Activated T-cell treated with anti-CD3 and anti-CD28 coated beads for 48 hours (primary cell): ENCODE measurements at regions not wholly inside any gene's neighbourhood (a gene's known extent, or its start where the extent isn't known, plus 50 kb on each side); places are given as distances from the start of the nearest gene placed in this dataset.
"Not testable (repeated sequence)": the region's sequence is repeated elsewhere in the genome, so short reads cannot be mapped to it uniquely, and the experiment has no call there.

ENCODE experiments used
- DNase-seq: peaks from one replicate; pipeline ENCODE4 v3.0.0-alpha.2; 2020; ENCODE audit warnings: low read depth

DNA sequence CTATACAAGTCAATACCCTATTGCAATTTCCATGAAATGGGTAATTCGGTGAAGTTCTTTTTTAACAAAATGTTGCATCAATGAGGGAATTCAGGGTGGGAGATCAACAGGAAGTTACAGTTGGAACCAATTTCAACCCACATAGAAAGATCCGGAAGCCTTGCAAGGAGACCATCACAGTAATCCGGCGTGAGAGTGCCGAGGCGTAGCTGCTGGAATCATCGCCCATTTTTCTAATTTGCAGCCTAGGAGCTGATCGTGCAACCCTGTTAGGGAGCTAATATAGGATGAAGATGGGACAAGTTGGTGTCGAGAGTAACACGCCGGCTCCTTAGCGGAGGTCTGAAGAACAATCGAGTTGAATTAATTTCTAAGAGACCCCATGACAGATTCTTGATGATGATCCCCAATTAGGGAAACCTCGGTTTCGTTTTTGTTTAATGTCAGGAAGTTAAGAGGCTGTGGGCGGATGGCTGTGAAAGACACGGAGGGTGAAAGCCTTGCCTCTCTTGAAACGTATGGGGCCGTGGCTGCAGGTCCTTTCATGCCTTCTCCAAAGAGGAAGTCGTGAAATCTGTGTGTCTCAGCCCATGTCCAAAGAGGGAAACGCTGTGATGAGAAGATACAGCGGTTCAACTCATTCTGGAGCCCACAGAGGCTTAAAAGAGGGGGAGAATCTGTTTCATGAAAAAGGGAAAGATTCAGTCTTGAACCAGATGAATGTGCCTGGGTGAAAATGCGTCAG is 51.2 kb upstream of the CARD11 start:
- no peak for DNase-seq

DNA sequence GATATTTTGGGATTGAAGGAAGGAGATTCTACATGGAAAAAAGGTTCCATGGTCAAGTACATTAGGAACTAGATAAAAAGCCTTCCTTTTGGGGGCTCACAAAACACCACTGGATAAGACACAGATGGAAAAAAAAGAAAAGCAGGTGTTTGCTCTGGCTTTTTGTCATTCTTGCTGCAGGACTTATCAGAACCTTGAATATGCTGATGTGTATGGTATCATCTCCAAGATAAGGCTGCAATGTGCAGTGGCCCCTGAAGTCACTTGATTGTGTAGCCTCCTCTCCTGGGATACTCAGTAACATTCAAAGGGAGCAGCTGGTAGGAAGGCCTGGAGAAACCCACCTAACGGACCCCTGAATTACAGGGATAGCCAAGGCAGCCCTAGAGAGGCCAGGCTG is 54.1 kb upstream of the CARD11 start:
- no peak for DNase-seq

DNA sequence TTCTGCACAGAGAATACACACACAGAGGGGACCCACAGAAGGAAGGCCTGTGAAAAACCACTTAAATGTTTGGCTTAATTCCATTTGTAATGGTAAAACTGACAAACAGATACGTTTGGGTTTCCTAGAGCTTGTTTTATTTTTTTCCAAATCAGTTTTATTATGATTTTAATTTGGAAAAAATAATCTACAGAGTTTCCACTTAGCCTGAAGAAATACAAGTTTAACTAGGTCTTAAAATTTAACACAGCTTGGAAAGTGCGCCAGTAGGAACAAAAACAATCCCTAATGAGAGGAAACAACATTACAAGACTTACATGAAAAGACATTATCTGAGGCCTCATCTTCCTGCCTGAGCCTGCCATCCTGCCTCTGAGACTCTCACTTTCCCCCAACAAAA is 58.5 kb upstream of the CARD11 start:
- DNase-seq: no peak

DNA sequence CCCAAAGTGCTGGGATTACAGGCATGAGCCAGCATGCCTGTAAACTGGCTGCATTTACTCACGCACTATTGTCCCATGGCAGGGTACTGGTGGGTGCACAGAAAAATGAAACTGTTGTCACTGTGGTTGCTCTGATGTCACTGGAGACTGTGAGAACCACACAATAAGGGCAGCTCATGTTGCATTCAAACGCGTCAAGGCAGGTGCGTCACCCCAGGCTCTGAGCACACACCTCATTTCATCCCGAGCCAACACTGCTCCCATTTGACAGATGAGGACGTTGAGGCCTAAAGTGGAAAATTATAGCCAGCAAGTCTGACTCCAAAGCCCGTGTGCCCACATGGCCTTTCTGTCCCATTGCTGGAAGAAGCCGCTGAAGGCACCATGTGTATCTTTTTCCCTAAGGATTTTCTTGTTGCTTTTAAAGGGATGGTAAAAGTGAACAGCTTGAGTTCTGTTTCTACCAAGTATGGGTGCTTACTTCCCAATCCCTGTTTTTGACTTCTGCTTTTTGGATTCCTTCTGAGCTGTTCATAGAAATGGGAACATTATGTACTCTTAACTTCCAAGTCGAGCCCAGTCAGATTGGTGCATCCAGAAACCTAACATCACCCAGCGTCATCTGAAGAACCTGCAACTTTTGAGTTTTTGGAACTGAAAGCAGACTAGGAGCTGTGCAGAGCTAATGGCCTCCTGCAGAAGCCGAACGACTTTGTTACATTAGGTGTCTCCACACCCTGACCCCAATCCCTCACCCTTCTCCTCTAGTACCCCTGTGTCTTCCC is 60.1 kb upstream of the CARD11 start:
- no peak for DNase-seq

DNA sequence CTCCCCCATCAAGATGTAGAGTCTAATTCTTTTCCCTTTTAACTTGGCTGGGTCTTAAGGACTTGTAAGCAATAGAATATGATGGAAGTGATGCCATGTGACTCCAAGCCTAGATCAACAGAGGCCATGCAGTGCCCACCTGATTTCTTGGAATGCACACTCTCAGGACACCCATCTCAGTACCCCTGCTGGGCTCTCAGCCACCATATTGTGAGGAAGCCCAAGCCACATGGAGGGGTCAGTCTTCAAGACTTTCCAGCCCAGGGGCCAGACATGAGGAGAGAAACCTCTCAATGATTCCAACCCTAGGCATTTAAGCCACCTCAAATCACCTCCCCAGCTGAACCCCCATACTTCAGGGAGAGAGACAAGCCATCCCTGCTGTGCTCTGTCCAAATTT is 62.2 kb upstream of the CARD11 start:
- no peak for DNase-seq

DNA sequence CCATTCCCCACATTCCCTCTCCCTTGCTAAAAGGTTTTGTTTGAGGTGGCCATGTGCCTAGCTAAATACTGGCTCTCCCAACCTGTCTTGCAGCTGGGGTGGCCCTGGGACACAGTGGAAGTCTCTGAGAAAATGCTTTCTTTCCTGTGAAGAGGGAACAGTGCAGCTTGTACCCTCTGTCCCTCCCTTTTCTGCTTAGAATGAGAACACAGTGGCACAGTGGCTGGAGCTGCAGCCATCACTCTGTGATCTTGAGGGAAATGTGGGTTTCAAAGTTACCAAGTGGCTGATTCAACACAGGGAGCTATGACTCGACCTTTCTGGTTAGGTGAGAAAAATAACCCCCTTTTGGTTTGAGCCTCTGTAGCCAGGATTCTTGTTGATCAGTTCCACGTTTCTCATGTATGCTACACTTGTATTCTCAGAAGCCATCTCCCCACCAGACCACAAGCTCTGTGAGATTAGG is 62.7 kb upstream of the CARD11 start:
- DNase-seq: peak; percentile 45

DNA sequence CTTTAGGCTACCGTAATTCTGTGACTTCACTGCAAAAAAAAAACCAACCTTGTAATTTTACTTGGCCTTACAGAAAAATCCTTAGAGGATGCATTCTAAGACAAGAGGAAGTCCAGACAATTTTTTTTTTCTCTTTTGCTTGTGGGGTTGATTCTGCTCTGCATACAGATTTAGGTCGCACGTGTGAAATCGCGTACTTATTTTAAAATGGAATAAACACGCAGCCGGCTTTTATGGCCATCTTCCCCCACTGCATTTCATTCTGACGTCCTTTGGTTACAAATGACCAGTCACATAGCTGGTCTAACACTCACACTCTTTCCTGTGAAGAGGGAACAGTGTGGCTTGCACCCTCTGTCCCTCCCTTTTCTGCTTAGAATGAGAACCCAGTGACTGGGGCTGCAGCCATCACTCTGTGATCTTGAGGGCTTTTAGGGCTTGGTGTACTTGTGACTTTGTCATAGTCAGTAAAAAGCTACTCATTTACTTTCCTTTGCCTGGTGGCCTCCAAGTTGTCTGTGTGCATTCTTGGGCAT is 63.6 kb upstream of the CARD11 start:
- no peak for DNase-seq

DNA sequence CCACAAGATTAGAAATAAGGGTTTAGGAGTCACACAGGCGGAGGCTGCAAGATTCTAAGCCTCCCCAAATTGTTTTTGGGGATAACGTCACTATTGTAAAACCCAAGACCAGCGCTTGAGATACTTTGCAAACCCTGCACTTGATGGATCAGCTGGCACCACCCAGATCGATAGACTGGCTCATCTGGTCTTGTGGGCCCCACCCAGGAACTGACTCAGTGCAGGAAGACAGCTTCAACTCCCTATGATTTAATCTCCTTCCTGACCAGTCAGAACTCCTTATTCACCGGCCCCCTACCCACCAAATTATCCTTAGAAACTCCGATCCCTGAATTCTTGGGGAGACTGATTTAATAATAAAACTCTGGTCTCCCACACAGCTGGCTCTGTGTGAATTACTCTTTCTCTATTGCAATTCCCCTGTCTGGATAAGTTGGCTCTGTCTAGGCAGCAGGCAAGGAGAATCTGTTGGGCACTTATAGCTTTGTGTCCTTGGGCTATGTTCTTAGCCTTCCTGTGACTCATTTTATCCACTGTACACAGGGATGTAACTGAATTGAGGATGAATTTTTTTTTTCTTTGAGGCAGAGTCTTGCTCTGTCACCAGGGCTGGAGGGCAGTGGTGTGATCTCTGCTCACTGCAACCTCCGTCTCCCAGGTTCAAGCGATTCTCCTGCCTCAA is 64.4 kb upstream of the CARD11 start:
- no peak for DNase-seq

DNA sequence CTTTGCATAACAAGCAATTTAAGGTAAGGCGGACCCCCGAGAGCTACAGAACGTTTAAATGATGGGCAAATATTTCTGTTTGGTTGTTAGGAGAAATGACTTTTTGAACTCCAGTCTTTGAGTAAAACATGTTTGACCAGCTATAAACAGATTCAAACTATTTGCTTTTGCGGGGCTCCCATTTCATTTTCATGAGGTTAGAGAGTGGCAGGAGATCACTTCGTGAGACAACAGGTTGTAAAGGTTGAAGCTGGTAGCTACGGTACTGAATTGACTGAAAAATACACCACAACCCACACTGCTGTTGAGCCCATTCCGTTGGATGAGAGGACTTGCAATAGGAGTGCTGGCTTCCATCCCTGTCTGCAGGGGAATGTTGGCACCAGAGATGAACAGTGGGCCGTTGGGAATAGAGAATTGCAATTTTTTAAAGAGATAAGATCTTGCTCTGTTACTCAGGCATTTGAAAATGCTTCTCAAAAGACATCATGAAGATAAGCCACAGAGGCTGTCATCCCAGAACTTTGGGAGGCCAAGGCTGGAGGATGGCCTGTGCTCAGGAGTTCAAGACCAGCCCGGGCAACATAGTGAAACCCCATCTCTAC is 65.7 kb upstream of the CARD11 start:
- no peak for DNase-seq

DNA sequence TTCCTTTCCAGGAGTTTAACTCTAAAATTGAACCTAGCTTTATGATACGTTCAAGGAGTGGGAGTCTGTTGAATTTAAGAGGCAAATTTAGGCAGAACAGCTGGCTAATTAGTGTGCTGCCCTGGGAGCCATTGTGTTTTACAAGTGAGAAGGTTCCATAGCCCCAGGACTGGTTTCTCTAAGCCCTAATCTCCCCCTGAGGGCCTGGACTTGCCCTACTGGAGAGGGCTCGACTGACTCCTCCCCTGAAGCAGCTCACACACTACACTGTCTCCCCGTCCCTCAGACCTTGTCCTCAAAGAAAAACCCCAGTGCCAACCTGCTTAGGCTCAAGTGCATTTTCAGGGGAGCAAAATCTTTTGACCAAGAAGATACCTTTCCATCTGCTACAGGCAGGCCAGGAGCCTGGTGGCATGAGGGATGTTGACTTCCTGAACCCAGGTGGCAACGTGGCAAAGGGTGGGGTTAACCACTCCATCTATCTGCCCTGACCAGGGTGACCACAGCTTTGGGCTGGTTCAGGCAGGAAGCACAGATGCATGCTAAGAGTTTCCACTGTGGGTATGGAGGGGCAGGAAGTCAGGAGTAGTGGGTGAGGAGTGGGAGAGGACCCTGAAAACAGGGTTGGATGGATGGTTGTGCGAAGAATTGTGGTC is 68.9 kb upstream of the CARD11 start:
- no peak for DNase-seq

DNA sequence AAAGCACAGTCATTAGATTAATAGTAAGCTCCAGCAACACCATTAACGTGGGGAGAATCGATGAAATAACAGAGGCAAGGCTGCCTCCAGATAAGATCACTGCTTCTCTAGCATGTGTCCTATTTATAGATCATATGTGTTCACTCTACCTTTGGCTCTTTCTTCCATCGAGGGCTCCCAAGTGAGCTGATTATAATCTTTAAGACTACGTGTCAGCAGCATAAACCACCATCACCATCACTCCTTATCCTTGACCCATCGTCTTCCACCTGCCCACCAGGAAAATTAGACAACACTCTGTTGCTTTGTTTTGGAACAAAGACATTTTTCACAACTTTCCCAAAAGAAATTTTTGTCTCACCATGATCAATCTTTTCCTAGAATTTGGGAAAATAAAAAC is 71.2 kb upstream of the CARD11 start:
- no peak for DNase-seq

DNA sequence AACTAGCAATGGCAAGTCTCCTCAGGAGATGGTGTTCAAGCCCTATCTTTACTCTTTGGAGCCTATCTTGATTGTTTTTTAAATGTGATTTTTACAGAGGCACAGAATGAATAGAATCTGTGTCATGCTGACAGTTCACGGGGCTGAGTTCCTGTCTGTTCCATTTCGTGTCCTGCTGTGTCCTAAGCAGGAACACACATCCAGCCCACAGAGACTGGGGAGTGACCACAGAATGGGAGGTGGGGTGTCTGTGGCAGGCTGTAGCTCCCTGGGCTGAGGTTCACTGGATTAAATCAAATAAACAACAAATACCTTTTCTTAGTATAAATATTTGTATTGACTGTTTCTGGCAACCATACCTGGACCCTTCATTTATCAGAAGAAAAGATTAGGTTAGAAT is 73.4 kb upstream of the CARD11 start:
- DNase-seq: no peak

DNA sequence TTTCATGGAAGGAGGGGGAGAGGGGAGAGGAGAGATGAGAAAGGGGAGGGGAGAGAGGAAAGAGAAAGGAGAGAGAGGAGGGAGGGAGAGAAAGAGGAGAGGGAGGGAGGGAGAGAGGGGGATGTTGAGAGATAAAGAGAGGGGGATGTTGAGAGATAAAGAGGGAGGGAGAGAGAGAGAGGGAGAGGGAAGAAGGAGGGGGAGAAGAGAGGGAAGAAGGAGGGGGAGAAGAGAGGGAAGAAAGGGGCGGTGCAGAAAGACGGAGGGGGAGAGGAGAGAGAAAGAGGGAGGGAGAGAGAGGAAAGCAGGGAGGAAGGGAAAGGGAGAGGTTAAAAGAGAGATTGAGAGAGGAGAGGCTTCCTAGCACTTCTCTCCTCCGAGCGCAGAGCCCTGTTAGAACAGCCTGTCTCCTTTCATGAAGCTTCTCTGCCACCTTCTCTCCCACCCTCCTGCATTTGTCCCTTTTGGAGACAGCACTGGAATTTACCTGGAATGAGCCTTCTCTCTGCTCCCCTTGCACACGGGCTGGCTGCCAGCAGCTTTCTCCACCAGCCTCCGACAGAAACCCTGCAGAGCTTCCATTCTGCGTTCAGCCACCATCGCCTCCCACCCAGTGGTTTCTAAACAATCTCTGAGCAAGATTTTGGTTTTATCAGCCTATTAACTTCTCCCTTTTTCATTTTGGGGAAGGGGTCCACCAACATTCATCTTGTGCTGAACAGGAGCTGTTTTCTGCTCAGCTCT is 74.0 kb upstream of the CARD11 start:
- DNase-seq: no peak

DNA sequence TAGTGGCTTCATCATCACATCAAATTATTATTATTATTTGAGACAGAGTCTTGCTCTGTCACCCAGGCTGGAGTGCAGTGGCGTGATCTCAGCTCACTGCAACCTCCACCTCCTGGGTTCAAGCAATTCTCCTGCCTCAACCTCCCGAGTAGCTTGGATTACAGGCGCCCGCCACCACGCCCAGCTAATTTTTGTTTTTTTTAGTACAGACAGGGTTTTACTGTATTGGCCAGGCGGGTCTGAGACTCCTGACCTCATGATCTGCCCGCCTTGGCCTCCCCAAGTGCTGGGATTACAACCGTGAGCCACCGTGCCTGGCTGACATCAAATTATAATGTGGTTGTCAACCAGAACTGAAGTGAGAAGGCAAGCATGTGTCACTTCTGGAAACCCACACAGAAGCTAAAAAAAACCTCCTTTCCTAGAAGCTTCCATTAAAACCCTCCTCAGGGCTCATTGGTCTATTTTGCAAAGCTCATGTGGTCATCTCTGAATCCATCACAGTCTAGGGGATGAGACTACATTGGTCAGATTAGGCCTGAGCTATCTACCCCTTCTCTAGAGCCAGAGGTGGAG is 75.8 kb upstream of the CARD11 start:
- not testable (repeated sequence) for DNase-seq

DNA sequence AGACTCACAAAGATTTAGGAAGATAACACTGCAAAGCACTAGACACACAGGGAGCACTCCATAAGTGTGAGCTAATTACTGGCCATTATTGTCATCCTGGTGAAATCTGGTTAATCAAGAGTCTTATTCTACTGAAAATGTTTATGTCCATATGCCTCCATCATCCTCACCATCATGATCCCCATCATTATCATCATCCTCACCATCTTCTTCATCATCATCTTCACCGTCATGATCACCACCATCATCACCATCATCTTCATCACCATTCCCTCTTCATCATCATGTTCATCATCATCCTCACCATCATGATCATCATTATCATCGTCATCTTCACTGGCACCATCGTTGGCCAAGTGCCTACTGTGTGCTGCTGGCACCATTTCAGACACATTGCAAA is 76.3 kb upstream of the CARD11 start:
- DNase-seq: no peak

DNA sequence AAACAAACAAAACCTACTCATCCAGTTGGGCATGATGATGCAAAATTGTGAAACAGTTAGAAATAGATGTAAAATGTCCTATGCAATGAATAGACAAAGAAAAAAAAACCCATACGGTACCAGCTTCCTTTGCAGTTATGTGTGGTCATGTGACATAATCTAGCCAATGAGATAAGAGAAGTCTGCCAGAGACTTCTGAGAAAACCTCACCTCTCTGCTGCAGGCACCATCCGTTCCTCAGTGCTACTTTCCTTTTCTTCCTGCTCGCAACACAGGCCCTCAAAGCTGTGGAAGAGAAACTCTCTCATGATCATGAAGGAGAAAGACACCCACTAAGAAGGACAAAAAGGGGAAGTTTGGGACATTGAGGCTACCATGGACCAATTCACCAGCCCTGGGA is 76.8 kb upstream of the CARD11 start:
- DNase-seq: no peak

DNA sequence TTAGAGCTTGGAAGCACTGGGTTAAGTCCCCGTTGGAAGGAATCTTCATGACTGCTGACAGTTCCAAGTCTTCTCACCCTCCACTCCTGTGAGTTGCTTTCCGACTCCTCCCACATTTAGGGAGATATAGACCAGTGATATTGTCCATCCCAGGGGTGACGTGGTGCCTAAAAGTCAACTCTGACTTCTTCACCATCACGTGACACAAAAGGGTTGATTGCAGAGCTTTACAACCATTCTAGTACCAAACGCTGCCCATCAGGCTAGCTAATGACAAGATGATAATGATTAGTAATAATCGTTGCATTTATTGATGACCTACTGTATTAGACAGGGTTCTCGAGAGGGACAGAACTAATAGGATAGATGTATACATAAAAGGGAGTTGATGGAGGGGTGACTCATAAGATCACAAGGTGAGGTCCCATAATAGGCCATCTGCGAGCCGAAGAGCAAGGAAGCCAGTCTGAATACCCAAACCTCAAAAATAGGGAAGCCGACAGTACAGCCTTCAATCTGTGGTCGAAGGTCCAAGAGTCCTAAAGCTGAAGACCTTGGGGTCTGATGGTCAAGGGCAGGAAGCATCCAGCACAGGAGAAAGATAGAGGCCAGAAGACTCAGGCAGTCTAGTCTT is 85.3 kb upstream of the CARD11 start:
- DNase-seq: no peak

DNA sequence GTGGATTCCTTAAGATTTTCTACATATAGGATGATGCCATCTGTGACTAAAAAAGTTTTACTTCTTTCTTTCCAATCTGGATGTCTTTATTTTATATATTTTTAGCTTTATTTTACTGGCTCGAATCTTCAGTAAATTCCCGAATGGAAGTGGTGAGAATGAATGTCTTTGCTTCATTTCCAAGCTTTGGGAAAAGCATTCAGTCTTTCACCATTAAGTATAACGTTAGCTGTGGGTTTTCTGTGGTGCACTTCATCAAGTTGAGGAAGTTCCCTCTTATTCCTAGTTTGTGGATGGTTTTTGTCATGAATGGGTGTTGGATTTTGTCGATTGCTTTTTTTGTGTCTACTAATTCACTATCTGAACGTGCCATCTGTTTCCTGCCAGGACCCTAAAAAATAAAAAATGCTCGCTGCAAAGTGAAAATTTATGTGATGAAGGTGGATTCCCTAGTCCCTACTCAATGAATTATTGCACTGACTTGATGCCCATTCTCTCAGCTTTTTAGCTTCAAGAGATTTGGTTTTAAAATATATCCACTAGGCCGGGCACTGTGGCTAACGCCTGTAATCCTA is 90.2 kb upstream of the CARD11 start:
- DNase-seq: no peak

DNA sequence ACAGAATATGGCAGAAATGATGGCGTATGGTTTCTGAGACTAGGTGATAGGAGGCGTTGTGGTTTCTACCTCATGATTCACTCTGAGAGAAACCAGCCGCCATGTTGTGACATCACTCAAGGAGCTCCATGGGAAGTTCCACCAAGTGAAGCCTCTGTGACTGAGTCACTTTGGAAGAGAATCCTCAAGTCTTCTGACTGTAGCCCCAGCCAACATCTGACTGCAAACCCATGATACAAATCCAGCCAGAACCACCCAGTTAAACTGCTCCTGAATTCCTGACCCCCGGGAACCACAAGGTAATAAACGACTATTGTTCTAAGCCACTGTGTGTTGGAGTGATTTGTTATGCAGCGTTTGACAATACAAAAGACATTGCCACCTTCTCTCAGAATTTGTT is 91.1 kb upstream of the CARD11 start:
- peak; percentile 24 for DNase-seq

DNA sequence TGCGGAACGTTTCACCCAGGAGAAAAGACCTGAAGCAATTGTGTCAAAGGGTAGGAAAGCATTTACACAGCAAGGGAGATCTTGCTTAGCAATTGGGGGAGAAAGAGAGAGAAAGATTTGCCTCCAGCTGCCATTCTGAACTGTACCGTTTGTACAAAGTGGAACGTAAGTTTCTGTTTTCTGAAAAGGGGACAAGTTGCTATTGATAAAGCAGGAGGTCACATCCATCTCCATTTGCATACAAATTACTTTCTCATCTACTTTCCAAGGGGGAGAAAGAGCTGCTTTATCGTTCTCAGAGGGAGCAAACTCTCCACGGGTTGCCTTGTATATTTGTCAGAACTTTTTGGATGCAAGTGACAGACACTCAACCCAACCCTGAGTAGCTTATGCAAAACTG is 92.0 kb upstream of the CARD11 start:
- no peak for DNase-seq
